Neural cell (in vitro differentiated cells): ENCODE measurements at regions not wholly inside any gene's neighbourhood (a gene's known extent, or its start where the extent isn't known, plus 50 kb on each side); places are given as distances from the start of the nearest gene placed in this dataset.

Experiments
- EP300 ChIP-seq: fragments of 450-650 bp; conservative IDR thresholded peaks from 2 replicates; pipeline ENCODE4 v1.6.1; 2014; ENCODE audit warnings: antibody characterized with exemption, mild to moderate bottlenecking, moderate library complexity; ENCODE audit not compliant: poor library complexity, severe bottlenecking
- EZH2 ChIP-seq: fragments of 200-600, 300-800 bp; shearing (Covaris generic), sonication (generic); IDR thresholded peaks from 2 replicates; pipeline ENCODE4 v1.6.1; 2014; ENCODE audit warnings: antibody characterized with exemption, low read length, borderline replicate concordance, mild to moderate bottlenecking; ENCODE audit not compliant: insufficient read depth, poor library complexity, severe bottlenecking
- MXI1 ChIP-seq: fragments of 450-650 bp; conservative IDR thresholded peaks from 2 replicates; pipeline ENCODE4 v1.6.1; 2014; ENCODE audit warnings: antibody characterized with exemption, mild to moderate bottlenecking; ENCODE audit not compliant: poor library complexity, severe bottlenecking
- POLR2AphosphoS5 ChIP-seq: IDR thresholded peaks from 2 replicates; pipeline ENCODE4 v1.6.1; 2012
- RAD21 ChIP-seq: fragments of 450-650 bp; conservative IDR thresholded peaks from 2 replicates; pipeline ENCODE4 v1.6.1; 2014; ENCODE audit warnings: antibody characterized with exemption, mild to moderate bottlenecking, moderate library complexity
- SMC3 ChIP-seq: fragments of 450-650 bp; conservative IDR thresholded peaks from 2 replicates; pipeline ENCODE4 v1.6.1; 2014; ENCODE audit warnings: antibody characterized with exemption, mild to moderate bottlenecking, moderate library complexity; ENCODE audit not compliant: poor library complexity
- TAF1 ChIP-seq: IDR thresholded peaks from 2 replicates; pipeline ENCODE4 v1.6.1; 2012; ENCODE audit warnings: low read depth
- TF ChIP-seq, protein P1 (sequence below): fragments of 450-650 bp; IDR thresholded peaks from 2 replicates; pipeline ENCODE4 v1.5.1; 2014; ENCODE audit warnings: antibody characterized with exemption, mild to moderate bottlenecking, moderate library complexity; ENCODE audit not compliant: poor library complexity, severe bottlenecking
- TF ChIP-seq, protein P2 (sequence below): IDR thresholded peaks from 2 replicates; pipeline ENCODE4 v1.6.1; 2012; ENCODE audit warnings: borderline replicate concordance

DNA sequence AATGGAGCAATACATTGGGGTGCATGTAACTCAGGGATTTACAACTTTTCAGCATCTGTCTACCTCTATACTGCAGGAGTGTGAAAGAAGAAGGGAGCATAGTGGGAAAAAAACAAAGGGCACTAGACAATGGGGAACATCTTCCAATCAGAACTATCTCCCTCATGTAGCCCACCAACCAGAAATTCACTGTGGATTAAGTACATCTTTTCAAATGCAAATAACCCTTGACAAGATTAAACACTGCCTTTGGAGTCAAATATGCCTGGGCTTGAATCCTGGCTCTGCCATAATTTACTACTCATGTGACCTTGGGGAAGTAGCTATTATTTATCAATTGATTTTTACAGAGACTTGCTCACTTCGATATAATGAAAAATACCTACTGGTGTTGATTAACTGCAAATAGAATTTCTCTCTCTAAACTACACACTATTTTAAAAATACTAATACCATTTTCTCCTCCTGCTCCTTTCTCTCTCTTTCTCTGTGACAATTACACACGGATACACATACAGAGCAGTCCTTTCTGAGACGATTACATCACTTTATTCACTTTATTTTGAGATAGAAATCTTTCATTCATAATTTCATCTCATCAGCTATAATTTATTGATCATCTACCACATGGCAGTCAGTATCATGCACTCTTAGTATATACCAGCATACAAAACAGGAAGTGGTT is 783.7 kb downstream of the FRK start:
- TF ChIP-seq EZH2 = no peak
- TF ChIP-seq, protein P1, sequence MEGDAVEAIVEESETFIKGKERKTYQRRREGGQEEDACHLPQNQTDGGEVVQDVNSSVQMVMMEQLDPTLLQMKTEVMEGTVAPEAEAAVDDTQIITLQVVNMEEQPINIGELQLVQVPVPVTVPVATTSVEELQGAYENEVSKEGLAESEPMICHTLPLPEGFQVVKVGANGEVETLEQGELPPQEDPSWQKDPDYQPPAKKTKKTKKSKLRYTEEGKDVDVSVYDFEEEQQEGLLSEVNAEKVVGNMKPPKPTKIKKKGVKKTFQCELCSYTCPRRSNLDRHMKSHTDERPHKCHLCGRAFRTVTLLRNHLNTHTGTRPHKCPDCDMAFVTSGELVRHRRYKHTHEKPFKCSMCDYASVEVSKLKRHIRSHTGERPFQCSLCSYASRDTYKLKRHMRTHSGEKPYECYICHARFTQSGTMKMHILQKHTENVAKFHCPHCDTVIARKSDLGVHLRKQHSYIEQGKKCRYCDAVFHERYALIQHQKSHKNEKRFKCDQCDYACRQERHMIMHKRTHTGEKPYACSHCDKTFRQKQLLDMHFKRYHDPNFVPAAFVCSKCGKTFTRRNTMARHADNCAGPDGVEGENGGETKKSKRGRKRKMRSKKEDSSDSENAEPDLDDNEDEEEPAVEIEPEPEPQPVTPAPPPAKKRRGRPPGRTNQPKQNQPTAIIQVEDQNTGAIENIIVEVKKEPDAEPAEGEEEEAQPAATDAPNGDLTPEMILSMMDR = no peak
- no peak for TF ChIP-seq EP300
- TF ChIP-seq TAF1 = no peak
- no peak for TF ChIP-seq POLR2AphosphoS5
- TF ChIP-seq RAD21 = no peak
- no peak for TF ChIP-seq SMC3
- no peak for TF ChIP-seq MXI1
- TF ChIP-seq, protein P2, sequence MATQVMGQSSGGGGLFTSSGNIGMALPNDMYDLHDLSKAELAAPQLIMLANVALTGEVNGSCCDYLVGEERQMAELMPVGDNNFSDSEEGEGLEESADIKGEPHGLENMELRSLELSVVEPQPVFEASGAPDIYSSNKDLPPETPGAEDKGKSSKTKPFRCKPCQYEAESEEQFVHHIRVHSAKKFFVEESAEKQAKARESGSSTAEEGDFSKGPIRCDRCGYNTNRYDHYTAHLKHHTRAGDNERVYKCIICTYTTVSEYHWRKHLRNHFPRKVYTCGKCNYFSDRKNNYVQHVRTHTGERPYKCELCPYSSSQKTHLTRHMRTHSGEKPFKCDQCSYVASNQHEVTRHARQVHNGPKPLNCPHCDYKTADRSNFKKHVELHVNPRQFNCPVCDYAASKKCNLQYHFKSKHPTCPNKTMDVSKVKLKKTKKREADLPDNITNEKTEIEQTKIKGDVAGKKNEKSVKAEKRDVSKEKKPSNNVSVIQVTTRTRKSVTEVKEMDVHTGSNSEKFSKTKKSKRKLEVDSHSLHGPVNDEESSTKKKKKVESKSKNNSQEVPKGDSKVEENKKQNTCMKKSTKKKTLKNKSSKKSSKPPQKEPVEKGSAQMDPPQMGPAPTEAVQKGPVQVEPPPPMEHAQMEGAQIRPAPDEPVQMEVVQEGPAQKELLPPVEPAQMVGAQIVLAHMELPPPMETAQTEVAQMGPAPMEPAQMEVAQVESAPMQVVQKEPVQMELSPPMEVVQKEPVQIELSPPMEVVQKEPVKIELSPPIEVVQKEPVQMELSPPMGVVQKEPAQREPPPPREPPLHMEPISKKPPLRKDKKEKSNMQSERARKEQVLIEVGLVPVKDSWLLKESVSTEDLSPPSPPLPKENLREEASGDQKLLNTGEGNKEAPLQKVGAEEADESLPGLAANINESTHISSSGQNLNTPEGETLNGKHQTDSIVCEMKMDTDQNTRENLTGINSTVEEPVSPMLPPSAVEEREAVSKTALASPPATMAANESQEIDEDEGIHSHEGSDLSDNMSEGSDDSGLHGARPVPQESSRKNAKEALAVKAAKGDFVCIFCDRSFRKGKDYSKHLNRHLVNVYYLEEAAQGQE = no peak
